ENCODE measurements at regions not wholly inside any gene's neighbourhood (a gene's known extent, or its start where the extent isn't known, plus 50 kb on each side); places are given as distances from the start of the nearest gene placed in this dataset.

DNA sequence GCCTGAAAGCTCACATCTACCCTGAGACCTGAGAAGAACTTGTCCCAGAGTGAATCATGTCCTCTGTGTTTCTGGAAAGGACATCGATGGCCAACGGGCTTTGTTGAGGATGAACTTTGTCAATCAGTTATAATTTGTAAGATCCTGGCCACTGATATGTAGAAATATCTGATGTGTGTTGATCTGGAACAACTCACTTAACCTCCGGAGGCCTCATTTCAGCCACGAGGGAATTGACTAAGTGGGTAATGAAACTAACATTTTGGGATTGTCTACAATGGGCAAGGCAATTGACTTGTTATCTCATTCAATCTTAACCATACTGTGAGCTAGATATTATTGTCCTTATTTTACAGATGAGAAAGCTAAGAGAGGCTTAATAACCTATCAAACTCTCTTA lies 468.1 kb upstream of the NRP1 start:
- TF ChIP-seq, protein P1, sequence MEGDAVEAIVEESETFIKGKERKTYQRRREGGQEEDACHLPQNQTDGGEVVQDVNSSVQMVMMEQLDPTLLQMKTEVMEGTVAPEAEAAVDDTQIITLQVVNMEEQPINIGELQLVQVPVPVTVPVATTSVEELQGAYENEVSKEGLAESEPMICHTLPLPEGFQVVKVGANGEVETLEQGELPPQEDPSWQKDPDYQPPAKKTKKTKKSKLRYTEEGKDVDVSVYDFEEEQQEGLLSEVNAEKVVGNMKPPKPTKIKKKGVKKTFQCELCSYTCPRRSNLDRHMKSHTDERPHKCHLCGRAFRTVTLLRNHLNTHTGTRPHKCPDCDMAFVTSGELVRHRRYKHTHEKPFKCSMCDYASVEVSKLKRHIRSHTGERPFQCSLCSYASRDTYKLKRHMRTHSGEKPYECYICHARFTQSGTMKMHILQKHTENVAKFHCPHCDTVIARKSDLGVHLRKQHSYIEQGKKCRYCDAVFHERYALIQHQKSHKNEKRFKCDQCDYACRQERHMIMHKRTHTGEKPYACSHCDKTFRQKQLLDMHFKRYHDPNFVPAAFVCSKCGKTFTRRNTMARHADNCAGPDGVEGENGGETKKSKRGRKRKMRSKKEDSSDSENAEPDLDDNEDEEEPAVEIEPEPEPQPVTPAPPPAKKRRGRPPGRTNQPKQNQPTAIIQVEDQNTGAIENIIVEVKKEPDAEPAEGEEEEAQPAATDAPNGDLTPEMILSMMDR (IDR thresholded peaks at IDR 0.05): no peak
- TF ChIP-seq POLR2A (IDR thresholded peaks at IDR 0.05): no peak

Measured in uterus (tissue), 2 donors.